Panc1 (cell line): ENCODE measurements at regions not wholly inside any gene's neighbourhood (a gene's known extent, or its start where the extent isn't known, plus 50 kb on each side); places are given as distances from the start of the nearest gene placed in this dataset.

Experiments
- ATAC-seq: fragments of 200-7000 bp; cut with Tn5 transposase; 2 replicates; pipeline ENCODE4 v1.9.1; 2020; ENCODE audit warnings: mild to moderate bottlenecking, moderate library complexity
- BruUV-seq: library from RNA; stranded (reverse); fragments of 400-500 nt; replicated peaks from 2 replicates; lab custom pipeline; 2021; lab: Mats Ljungman, UMichigan
- CTCF ChIA-PET: fragments of 300-600 bp; sonication (Branson Sonifier 250); formaldehyde crosslinking; loops from one replicate; lab custom pipeline; 2022; ENCODE audit warnings: antibody characterized with exemption; lab: Charles Lee
- POLR2A ChIA-PET: fragments of 300-600 bp; sonication (Branson Sonifier 250); formaldehyde crosslinking; loops from one replicate; lab custom pipeline; 2022; ENCODE audit warnings: antibody characterized with exemption; lab: Charles Lee
- DNase-seq: peaks from one replicate; pipeline ENCODE4 v3.0.0-alpha.2; 2010; ENCODE audit warnings: low read depth, low spot score
- H3K27ac ChIP-seq: 2 replicates; pipeline ENCODE4 v1.5.1; 2011; ENCODE audit warnings: mild to moderate bottlenecking, low read length, inconsistent platforms
- H3K27me3 ChIP-seq: fragments of 200-500 bp; sonication (Bioruptor generic); 2 replicates; pipeline ENCODE4 v1.6.0; 2014; ENCODE audit warnings: low read length, inconsistent platforms; ENCODE audit not compliant: control insufficient read depth, insufficient read depth
- H3K36me3 ChIP-seq: fragments of 200-500 bp; sonication (Bioruptor generic); 2 replicates; pipeline ENCODE4 v1.5.1; 2014; ENCODE audit warnings: inconsistent platforms, mild to moderate bottlenecking, low read length, moderate library complexity; ENCODE audit not compliant: control insufficient read depth, insufficient read depth
- H3K4me1 ChIP-seq: 2 replicates; pipeline ENCODE4 v1.5.1; 2011; ENCODE audit warnings: inconsistent platforms, mild to moderate bottlenecking, low read length, moderate library complexity; ENCODE audit not compliant: control insufficient read depth, insufficient read depth
- H3K4me3 ChIP-seq, 2 experiments: 2 replicates each; pipeline ENCODE4 v1.5.1; 2011 to 2012; ENCODE audit warnings: low read depth in 2 of 2, low read length in 2 of 2, mild to moderate bottlenecking in 2 of 2, inconsistent platforms in 1 of 2, moderate library complexity in 1 of 2
- H3K9me3 ChIP-seq: fragments of 200-500 bp; sonication (Bioruptor generic); 2 replicates; pipeline ENCODE4 v1.5.1; 2014; ENCODE audit warnings: low read depth, mild to moderate bottlenecking, inconsistent platforms, low read length, moderate library complexity; ENCODE audit not compliant: control insufficient read depth, insufficient read depth
- POLR2AphosphoS5 ChIP-seq: IDR thresholded peaks from 2 replicates; pipeline ENCODE4 v1.6.1; 2012; ENCODE audit warnings: mild to moderate bottlenecking, low read depth, low read length, moderate library complexity
- REST ChIP-seq, 2 experiments: IDR thresholded peaks; 2 replicates each; pipeline ENCODE4 v1.6.1; 2011 to 2012; ENCODE audit warnings: low read depth in 2 of 2, control low read depth in 1 of 2, low read length in 1 of 2, mild to moderate bottlenecking in 1 of 2, moderate library complexity in 1 of 2; ENCODE audit not compliant: insufficient read depth in 1 of 2
- SIN3A ChIP-seq: IDR thresholded peaks from 2 replicates; pipeline ENCODE4 v1.6.1; 2012; ENCODE audit warnings: low read depth, mild to moderate bottlenecking, low read length, moderate library complexity, borderline replicate concordance; ENCODE audit not compliant: insufficient read depth
- TCF7L2 ChIP-seq: IDR thresholded peaks from 2 replicates; pipeline ENCODE4 v1.6.1; 2011; ENCODE audit warnings: mild to moderate bottlenecking, low read depth, low read length, inconsistent platforms
- in situ Hi-C: cut with HindIII; loops from 2 replicates; pipeline ENCODE4 v1.10.0; 2016; ENCODE audit warnings: low sequenced_read_pairs, low pct_unique_long_range_greater_than_20kb
- intact Hi-C: fragments of 100-400 bp; cut with micrococcal nuclease; formaldehyde crosslinking; loops from one replicate; pipeline ENCODE4 v1.10.0; 2022; ENCODE audit not compliant: unreplicated experiment
- TF ChIP-seq, protein P1 (sequence below): fragments of 450-650 bp; IDR thresholded peaks from 2 replicates; pipeline ENCODE4 v1.5.1; 2017; ENCODE audit warnings: mild to moderate bottlenecking

DNA sequence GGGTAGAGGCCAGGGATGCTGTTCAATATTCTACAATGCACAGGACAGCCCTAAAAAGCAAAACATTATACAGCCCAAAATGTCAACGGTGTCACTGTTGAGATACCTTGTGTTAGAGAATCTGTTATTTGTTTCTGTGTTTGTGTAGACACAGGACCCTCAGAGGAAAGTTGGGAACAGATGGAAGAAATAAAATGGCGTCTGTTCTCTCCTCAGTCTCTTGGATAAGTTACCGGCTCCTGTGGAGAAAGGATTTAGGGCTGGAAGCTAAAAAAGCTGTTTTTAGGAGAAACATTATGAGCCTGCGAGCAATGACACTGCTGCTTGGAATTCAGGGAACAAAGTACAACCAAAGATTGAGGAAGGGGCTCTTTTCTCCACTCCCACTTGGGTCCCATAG, 688.6 kb upstream of the ZNF385D start:
- TF ChIP-seq TCF7L2 (no peak), REST (IDR thresholded peaks at IDR 0.05; ENCODE audit: insufficient read depth in 1 of 2, low read depth in 2 of 2, low read length in 1 of 2) (no peak), POLR2AphosphoS5 (no peak), SIN3A (no peak)
- TF ChIP-seq, protein P1, sequence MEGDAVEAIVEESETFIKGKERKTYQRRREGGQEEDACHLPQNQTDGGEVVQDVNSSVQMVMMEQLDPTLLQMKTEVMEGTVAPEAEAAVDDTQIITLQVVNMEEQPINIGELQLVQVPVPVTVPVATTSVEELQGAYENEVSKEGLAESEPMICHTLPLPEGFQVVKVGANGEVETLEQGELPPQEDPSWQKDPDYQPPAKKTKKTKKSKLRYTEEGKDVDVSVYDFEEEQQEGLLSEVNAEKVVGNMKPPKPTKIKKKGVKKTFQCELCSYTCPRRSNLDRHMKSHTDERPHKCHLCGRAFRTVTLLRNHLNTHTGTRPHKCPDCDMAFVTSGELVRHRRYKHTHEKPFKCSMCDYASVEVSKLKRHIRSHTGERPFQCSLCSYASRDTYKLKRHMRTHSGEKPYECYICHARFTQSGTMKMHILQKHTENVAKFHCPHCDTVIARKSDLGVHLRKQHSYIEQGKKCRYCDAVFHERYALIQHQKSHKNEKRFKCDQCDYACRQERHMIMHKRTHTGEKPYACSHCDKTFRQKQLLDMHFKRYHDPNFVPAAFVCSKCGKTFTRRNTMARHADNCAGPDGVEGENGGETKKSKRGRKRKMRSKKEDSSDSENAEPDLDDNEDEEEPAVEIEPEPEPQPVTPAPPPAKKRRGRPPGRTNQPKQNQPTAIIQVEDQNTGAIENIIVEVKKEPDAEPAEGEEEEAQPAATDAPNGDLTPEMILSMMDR: no peak
- ChIA-PET CTCF (no interaction called here), POLR2A (no interaction called here)
- H3K27me3 ChIP-seq: no peaks in the 10 kb centered on the region
- no peak for ATAC-seq
- H3K9me3 ChIP-seq: no peaks in the 10 kb centered on the region
- H3K36me3 ChIP-seq: no peaks in the 10 kb centered on the region
- in situ Hi-C loops (no loop called here), intact Hi-C loops (no loop called here)
- H3K4me3 ChIP-seq: no peak overlapping the region
- H3K27ac ChIP-seq: no peak overlapping the region
- DNase-seq: no peak
- BruUV-seq: no TSS peak
- H3K4me1 ChIP-seq: no peaks in the 10 kb centered on the region

DNA sequence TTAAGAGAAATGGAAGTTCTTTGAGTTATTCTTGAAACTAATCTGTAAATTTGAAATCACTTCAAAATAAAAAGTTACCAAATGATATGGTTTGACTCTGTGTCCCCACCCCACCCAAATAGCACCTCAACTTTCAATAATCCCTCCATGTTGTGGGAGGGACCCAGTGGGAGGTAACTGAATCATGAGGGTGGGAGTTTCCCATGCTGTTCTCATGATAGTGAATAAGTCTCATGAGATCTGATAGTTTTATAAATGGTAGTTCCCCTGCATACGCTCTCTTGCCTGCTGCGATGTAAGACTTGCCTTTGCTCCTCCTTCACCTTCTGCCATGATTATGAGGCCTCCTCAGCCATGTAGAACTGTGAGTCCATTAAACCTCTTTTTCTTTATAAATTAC, 690.7 kb upstream of the ZNF385D start:
- intact Hi-C loops: no loop called here
- ATAC-seq: no peak
- H3K36me3 ChIP-seq: no peaks in the 10 kb centered on the region

More for the DNA sequence above, 690.7 kb upstream of the ZNF385D start:
- ChIA-PET POLR2A (no interaction called here), CTCF (no interaction called here)
- no peak overlapping the region for H3K4me3 ChIP-seq
- in situ Hi-C loops: no loop called here
- no peaks in the 10 kb centered on the region for H3K9me3 ChIP-seq
- no peak for DNase-seq
- H3K4me1 ChIP-seq: no peaks in the 10 kb centered on the region
- H3K27ac ChIP-seq: no peak overlapping the region
- TF ChIP-seq REST (IDR thresholded peaks at IDR 0.05; ENCODE audit: insufficient read depth in 1 of 2, low read depth in 2 of 2, low read length in 1 of 2) (no peak), POLR2AphosphoS5 (no peak), SIN3A (no peak), TCF7L2 (no peak)
- TF ChIP-seq, protein P1: no peak
- no peaks in the 10 kb centered on the region for H3K27me3 ChIP-seq
- no TSS peak for BruUV-seq
